Vagina (tissue), 2 donors: ENCODE measurements at regions not wholly inside any gene's neighbourhood (a gene's known extent, or its start where the extent isn't known, plus 50 kb on each side); places are given as distances from the start of the nearest gene placed in this dataset.
"Not testable (repeated sequence)": the region's sequence is repeated elsewhere in the genome, so short reads cannot be mapped to it uniquely, and the experiment has no call there.

Source experiments
- DNase-seq, 2 donors: peaks; one replicate each; pipeline ENCODE4 v3.0.0-alpha.2; 2017; ENCODE audit errors: extremely low spot score in 2 of 2
- H3K27ac ChIP-seq: fragments of 200-600 bp; sonication (generic); one replicate; pipeline ENCODE4 v1.5.1; 2019
- H3K27me3 ChIP-seq: fragments of 200-600 bp; sonication (generic); one replicate; pipeline ENCODE4 v1.5.1; 2019
- H3K36me3 ChIP-seq, 2 donors: fragments of 200-600 bp; sonication (generic); one replicate each; pipeline ENCODE4 v1.5.1; 2017 to 2019
- H3K4me1 ChIP-seq: fragments of 200-600 bp; sonication (generic); one replicate; pipeline ENCODE4 v1.5.1; 2019
- H3K4me3 ChIP-seq, 2 donors: fragments of 200-600 bp; sonication (generic); 1 replicate in 1 of 2; 2 replicates in 1 of 2; pipeline ENCODE4 v1.5.1; 2016 to 2019
- H3K9me3 ChIP-seq: fragments of 200-600 bp; sonication (generic); one replicate; pipeline ENCODE4 v1.5.1; 2019
- CTCF ChIP-seq, 3 experiments: fragments of 450-650 bp in 2 of 3; fragments of 200-600 bp in 1 of 3; sonication (generic) in 1 of 3; IDR thresholded peaks; one replicate each; pipeline ENCODE4 v1.5.1; 2017 to 2019; ENCODE audit warnings: antibody characterized with exemption in 3 of 3, mild to moderate bottlenecking in 2 of 3, moderate library complexity in 2 of 3
- POLR2A ChIP-seq, 2 donors: fragments of 450-650 bp; IDR thresholded peaks; one replicate each; pipeline ENCODE4 v1.6.1; 2017; ENCODE audit warnings: antibody characterized with exemption in 2 of 2, mild to moderate bottlenecking in 2 of 2, moderate library complexity in 2 of 2
- POLR2AphosphoS5 ChIP-seq, 2 donors: sonication (generic); formaldehyde crosslinking; IDR thresholded peaks; one replicate each; pipeline ENCODE4 v1.9.0; 2017; ENCODE audit warnings: antibody characterized with exemption in 2 of 2, mild to moderate bottlenecking in 2 of 2, low read depth in 1 of 2; ENCODE audit not compliant: insufficient read depth in 1 of 2
- intact Hi-C: fragments of 100-400 bp; cut with DNase I; formaldehyde crosslinking; loops from one replicate; pipeline ENCODE4 v1.15.1; 2023

DNA sequence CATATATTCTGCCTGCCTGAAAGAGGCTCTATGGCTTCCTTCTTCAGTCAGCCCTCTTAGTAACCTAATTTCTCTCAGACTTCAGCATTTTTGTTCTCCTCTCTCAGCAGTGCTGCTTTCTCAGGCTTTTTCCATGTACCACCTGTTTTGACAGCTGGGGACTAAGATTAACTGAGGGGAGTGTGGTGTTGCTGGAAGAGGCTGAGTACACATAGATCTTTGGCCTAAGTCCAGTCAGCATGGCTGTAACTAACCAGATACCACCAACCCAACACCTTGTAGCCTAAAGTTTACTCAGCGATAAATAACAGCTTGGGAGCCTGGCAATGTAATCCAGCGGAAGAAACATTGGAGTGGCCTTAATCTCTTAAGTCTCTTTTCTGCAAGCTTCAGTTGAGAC, 85.5 kb downstream of the RTL3 start:
- no peaks in the 10 kb centered on the region for H3K4me1 ChIP-seq

GRCh38 chrX:78571849-78572248, 87.3 kb downstream of the RTL3 start:
- intact Hi-C loops: no loop called here
- Histone ChIP-seq H3K27ac (no peak overlapping the region), H3K9me3 (no peaks in the 10 kb centered on the region), H3K4me3 (no peak overlapping the region), H3K27me3 (no peaks in the 10 kb centered on the region), H3K4me1 (no peaks in the 10 kb centered on the region), H3K36me3 (no peaks in the 10 kb centered on the region)
- no peak for TF ChIP-seq CTCF (IDR thresholded peaks at IDR 0.05)
- TF ChIP-seq POLR2A (IDR thresholded peaks at IDR 0.05): no peak
- TF ChIP-seq POLR2AphosphoS5 (IDR thresholded peaks at IDR 0.05; ENCODE audit: insufficient read depth in 1 of 2, low read depth in 1 of 2): no peak
- no peak for DNase-seq

More for the DNA sequence above, 85.5 kb downstream of the RTL3 start:
- intact Hi-C loops: no loop called here
- Histone ChIP-seq H3K36me3 (no peaks in the 10 kb centered on the region), H3K27me3 (no peaks in the 10 kb centered on the region), H3K27ac (no peak overlapping the region), H3K4me3 (no peak overlapping the region), H3K9me3 (no peaks in the 10 kb centered on the region)
- no peak for DNase-seq
- TF ChIP-seq CTCF (IDR thresholded peaks at IDR 0.05) (no peak), POLR2AphosphoS5 (IDR thresholded peaks at IDR 0.05; ENCODE audit: insufficient read depth in 1 of 2, low read depth in 1 of 2) (no peak), POLR2A (IDR thresholded peaks at IDR 0.05) (no peak)

- intact Hi-C loops: no loop called here
These were observed 103.6 kb downstream of the RTL3 start for GRCh38 chrX:78555401-78555980.

DNA sequence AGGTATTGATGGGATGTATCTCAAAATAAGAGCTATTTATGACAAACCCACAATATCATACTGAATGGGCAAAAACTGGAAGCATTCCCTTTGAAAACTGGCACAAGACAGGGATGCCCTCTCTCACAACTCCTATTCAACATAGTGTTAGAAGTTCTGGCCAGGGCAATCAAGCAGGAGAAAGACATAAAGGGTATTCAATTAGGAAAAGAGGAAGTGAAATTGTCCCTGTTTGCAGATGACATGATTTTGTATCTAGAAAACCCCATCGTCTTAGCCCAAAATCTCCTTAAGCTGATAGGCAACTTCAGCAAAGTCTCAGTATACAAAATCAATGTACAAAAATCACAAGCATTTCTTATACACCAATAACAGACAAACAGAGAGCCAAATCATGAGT, 106.5 kb downstream of the RTL3 start:
- H3K36me3 ChIP-seq, H3K27ac ChIP-seq, H3K27me3 ChIP-seq, intact Hi-C loops, H3K4me3 ChIP-seq, H3K9me3 ChIP-seq, H3K4me1 ChIP-seq, DNase-seq: not testable (repeated sequence)

More at GRCh38 chrX:78555401-78555980, 103.6 kb downstream of the RTL3 start:
- no peaks in the 10 kb centered on the region for H3K4me1 ChIP-seq
- DNase-seq: no peak
- H3K27ac ChIP-seq: no peak overlapping the region
- H3K4me3 ChIP-seq: no peak overlapping the region
- no peaks in the 10 kb centered on the region for H3K9me3 ChIP-seq
- TF ChIP-seq POLR2AphosphoS5 (IDR thresholded peaks at IDR 0.05; ENCODE audit: insufficient read depth in 1 of 2, low read depth in 1 of 2): no peak
- TF ChIP-seq CTCF (IDR thresholded peaks at IDR 0.05): peak in 2 of 3 experiments; percentile 35 to 50
- no peak for TF ChIP-seq POLR2A (IDR thresholded peaks at IDR 0.05)
- H3K36me3 ChIP-seq: no peaks in the 10 kb centered on the region
- no peaks in the 10 kb centered on the region for H3K27me3 ChIP-seq

- intact Hi-C loops: no loop called here
- H3K4me1 ChIP-seq: no peaks in the 10 kb centered on the region
- H3K9me3 ChIP-seq: no peaks in the 10 kb centered on the region
- no peak for DNase-seq
- no peaks in the 10 kb centered on the region for H3K36me3 ChIP-seq
- no peaks in the 10 kb centered on the region for H3K27me3 ChIP-seq
- TF ChIP-seq POLR2AphosphoS5 (IDR thresholded peaks at IDR 0.05; ENCODE audit: insufficient read depth in 1 of 2, low read depth in 1 of 2) (no peak), POLR2A (IDR thresholded peaks at IDR 0.05) (no peak), CTCF (IDR thresholded peaks at IDR 0.05) (no peak)
- no peak overlapping the region for H3K27ac ChIP-seq
- H3K4me3 ChIP-seq: no peak overlapping the region
These were observed 111.1 kb downstream of the RTL3 start for GRCh38 chrX:78548012-78548411.
